MM.1S (cell line): ENCODE measurements at regions not wholly inside any gene's neighbourhood (a gene's known extent, or its start where the extent isn't known, plus 50 kb on each side); places are given as distances from the start of the nearest gene placed in this dataset.
"Not testable (repeated sequence)": the region's sequence is repeated elsewhere in the genome, so short reads cannot be mapped to it uniquely, and the experiment has no call there.

Experiments
- DNase-seq: peaks from one replicate; pipeline ENCODE4 v3.0.0-alpha.2; 2015
- H2AFZ ChIP-seq: fragments of 300-600 bp; sonication (generic); 2 replicates; pipeline ENCODE4 v1.6.0; 2016; ENCODE audit warnings: antibody characterized with exemption, low read length
- H3F3A ChIP-seq: fragments of 300-600 bp; sonication (generic); 2 replicates; pipeline ENCODE4 v1.6.1; 2016; ENCODE audit warnings: mild to moderate bottlenecking, antibody characterized with exemption, low read length, moderate library complexity, mixed read lengths; ENCODE audit not compliant: insufficient read depth
- H3K27ac ChIP-seq: fragments of 300-600 bp; sonication (generic); 2 replicates; pipeline ENCODE4 v1.5.1; 2016; ENCODE audit warnings: mild to moderate bottlenecking, low read length
- H3K27me3 ChIP-seq: fragments of 300-600 bp; sonication (generic); replicated peaks from 2 replicates; pipeline ENCODE4 v1.6.0; 2016; ENCODE audit warnings: low read length; ENCODE audit not compliant: insufficient read depth
- H3K36me3 ChIP-seq: fragments of 300-600 bp; sonication (generic); replicated peaks from 2 replicates; pipeline ENCODE4 v1.6.1; 2016; ENCODE audit warnings: mild to moderate bottlenecking, low read length, mixed read lengths; ENCODE audit not compliant: insufficient read depth
- H3K4me1 ChIP-seq: fragments of 300-600 bp; sonication (generic); 2 replicates; pipeline ENCODE4 v1.6.1; 2016; ENCODE audit warnings: low read length, mixed read lengths
- H3K4me2 ChIP-seq: fragments of 300-600 bp; sonication (generic); 2 replicates; pipeline ENCODE4 v1.6.0; 2016; ENCODE audit warnings: low read depth, low read length
- H3K4me3 ChIP-seq: fragments of 300-600 bp; sonication (generic); 2 replicates; pipeline ENCODE4 v1.5.1; 2016; ENCODE audit warnings: low read length, mixed read lengths
- H3K79me2 ChIP-seq: fragments of 300-600 bp; sonication (generic); 2 replicates; pipeline ENCODE4 v1.6.1; 2016; ENCODE audit warnings: mixed run types, low read length, mixed read lengths
- H3K9ac ChIP-seq: fragments of 300-600 bp; sonication (generic); 2 replicates; pipeline ENCODE4 v1.6.1; 2016; ENCODE audit warnings: low read length, mixed read lengths
- H3K9me2 ChIP-seq: fragments of 300-600 bp; sonication (generic); replicated peaks from 2 replicates; pipeline ENCODE4 v1.6.1; 2016; ENCODE audit warnings: mild to moderate bottlenecking, low read length, mixed read lengths; ENCODE audit not compliant: insufficient read depth
- H3K9me3 ChIP-seq: fragments of 300-600 bp; sonication (generic); replicated peaks from 2 replicates; pipeline ENCODE4 v1.6.1; 2016; ENCODE audit warnings: mild to moderate bottlenecking, low read length, mixed read lengths; ENCODE audit not compliant: insufficient read depth
- H4K20me1 ChIP-seq: fragments of 300-600 bp; sonication (generic); 2 replicates; pipeline ENCODE4 v1.6.1; 2016; ENCODE audit warnings: mild to moderate bottlenecking, low read length, moderate library complexity, mixed read lengths; ENCODE audit not compliant: insufficient read depth
- EZH2 ChIP-seq: fragments of 300-600 bp; sonication (generic); optimal IDR thresholded peaks from 2 replicates; pipeline ENCODE3; 2017; ENCODE audit warnings: low read depth, mild to moderate bottlenecking, antibody characterized with exemption, low read length, mixed read lengths
- EZH2phosphoT487 ChIP-seq: fragments of 300-600 bp; sonication (generic); IDR thresholded peaks from 2 replicates; pipeline ENCODE4 v1.6.1; 2018; ENCODE audit warnings: antibody characterized with exemption, low read length
- TF ChIP-seq, protein P1 (sequence below): fragments of 300-600 bp; sonication (generic); IDR thresholded peaks from 2 replicates; pipeline ENCODE4 v1.5.1; 2016; ENCODE audit warnings: antibody characterized with exemption, low read length, mixed read lengths

GRCh38 chr13:22893777-22894176, 287.0 kb upstream of the SGCG start:
- H3K4me3 ChIP-seq: no peak overlapping the region
- H3F3A ChIP-seq: no peaks in the 10 kb centered on the region
- H2AFZ ChIP-seq: no peak overlapping the region
- no peaks in the 10 kb centered on the region for H4K20me1 ChIP-seq
- no peaks in the 10 kb centered on the region for H3K9me2 ChIP-seq
- H3K27ac ChIP-seq: no peak overlapping the region
- H3K36me3 ChIP-seq: no peaks in the 10 kb centered on the region
- no peaks in the 10 kb centered on the region for H3K9me3 ChIP-seq
- no peak overlapping the region for H3K4me2 ChIP-seq
- no peak overlapping the region for H3K9ac ChIP-seq
- DNase-seq: no peak
- no peaks in the 10 kb centered on the region for H3K27me3 ChIP-seq
- no peaks in the 10 kb centered on the region for H3K4me1 ChIP-seq
- H3K79me2 ChIP-seq: no peaks in the 10 kb centered on the region
- TF ChIP-seq EZH2phosphoT487: no peak
- TF ChIP-seq, protein P1, sequence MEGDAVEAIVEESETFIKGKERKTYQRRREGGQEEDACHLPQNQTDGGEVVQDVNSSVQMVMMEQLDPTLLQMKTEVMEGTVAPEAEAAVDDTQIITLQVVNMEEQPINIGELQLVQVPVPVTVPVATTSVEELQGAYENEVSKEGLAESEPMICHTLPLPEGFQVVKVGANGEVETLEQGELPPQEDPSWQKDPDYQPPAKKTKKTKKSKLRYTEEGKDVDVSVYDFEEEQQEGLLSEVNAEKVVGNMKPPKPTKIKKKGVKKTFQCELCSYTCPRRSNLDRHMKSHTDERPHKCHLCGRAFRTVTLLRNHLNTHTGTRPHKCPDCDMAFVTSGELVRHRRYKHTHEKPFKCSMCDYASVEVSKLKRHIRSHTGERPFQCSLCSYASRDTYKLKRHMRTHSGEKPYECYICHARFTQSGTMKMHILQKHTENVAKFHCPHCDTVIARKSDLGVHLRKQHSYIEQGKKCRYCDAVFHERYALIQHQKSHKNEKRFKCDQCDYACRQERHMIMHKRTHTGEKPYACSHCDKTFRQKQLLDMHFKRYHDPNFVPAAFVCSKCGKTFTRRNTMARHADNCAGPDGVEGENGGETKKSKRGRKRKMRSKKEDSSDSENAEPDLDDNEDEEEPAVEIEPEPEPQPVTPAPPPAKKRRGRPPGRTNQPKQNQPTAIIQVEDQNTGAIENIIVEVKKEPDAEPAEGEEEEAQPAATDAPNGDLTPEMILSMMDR: no peak
- TF ChIP-seq EZH2: no peak

DNA sequence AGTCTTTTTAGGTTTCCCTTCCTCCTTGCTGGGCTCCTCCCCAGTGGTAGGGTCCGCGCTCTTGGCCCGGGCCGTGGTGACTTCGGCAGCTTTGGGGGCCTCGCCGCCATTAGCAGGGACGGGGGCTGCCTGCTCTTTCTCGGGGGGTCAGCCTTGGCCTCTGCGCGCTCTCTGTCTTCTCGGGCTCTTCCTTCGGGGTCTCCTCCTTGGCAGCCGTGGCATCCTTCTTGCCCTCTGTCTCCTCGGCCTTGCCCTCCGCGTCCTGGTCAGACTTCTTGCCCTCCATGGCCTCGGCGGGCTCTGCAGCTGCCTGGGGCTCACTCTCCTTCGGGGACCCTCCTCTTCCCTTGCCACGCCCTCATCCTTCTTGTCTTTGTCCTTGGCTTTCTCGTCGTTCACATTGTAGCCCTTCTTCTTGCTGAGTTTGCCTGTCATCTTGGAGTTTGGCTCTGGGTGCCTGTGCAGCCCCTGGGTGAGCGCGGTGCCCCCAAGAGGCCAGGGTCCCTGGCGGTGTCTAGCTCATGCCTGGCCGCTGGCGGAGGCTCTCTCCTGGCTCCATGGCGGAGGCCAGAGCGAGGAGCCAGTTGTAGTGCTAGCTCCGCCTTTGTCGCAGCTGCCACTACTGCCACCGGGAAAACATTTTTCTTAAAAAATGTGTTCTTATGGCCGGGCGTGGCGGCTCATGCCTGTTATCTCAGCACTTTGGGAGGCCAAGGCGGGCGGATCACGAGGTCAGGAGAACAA, 283.0 kb upstream of the SGCG start:
- no peak overlapping the region for H3K4me3 ChIP-seq
- no peaks in the 10 kb centered on the region for H3K4me1 ChIP-seq
- no peaks in the 10 kb centered on the region for H3K9me2 ChIP-seq
- no peak overlapping the region for H3K4me2 ChIP-seq
- H3F3A ChIP-seq: no peaks in the 10 kb centered on the region
- no peak overlapping the region for H3K27ac ChIP-seq
- no peaks in the 10 kb centered on the region for H3K79me2 ChIP-seq
- TF ChIP-seq EZH2 (no peak), EZH2phosphoT487 (no peak)
- TF ChIP-seq, protein P1: no peak
- no peak for DNase-seq
- H4K20me1 ChIP-seq: no peaks in the 10 kb centered on the region
- H3K9me3 ChIP-seq: no peaks in the 10 kb centered on the region
- no peak overlapping the region for H3K9ac ChIP-seq
- no peak overlapping the region for H2AFZ ChIP-seq
- H3K36me3 ChIP-seq: no peaks in the 10 kb centered on the region
- no peaks in the 10 kb centered on the region for H3K27me3 ChIP-seq

DNA sequence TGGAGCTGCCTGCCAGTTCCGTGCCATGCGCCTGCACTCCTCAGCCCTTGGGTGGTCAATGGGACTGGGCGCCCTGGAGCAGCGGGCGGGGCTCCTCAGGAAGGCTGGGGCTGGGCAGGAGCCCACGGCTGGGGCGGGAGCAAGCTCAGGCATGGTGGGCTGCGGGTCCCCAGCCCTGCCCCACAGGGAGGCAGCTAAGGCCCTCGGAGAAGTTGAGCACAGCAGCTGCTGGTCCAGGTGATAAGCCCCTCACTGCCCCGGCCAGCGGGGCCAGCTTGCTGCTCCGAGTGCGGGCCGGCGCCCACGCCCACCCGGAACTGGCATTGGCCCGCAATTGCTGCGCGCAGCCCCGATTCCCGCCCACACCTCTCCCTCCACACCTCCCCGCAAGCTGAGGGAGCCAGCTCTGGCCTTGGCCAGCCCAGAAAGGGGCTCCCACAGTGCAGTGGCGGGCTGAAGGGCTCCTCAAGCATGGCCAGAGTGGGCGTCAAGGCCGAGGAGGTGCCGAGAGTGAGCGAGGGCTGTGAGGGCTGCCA, 280.3 kb upstream of the SGCG start:
- H3K9me2 ChIP-seq, H3K79me2 ChIP-seq, H3K36me3 ChIP-seq, H3K27ac ChIP-seq, H3K4me2 ChIP-seq, H3K9me3 ChIP-seq, H3K27me3 ChIP-seq, H3K4me1 ChIP-seq, DNase-seq, H3K4me3 ChIP-seq, H3K9ac ChIP-seq, H4K20me1 ChIP-seq, H2AFZ ChIP-seq, H3F3A ChIP-seq: not testable (repeated sequence)

DNA sequence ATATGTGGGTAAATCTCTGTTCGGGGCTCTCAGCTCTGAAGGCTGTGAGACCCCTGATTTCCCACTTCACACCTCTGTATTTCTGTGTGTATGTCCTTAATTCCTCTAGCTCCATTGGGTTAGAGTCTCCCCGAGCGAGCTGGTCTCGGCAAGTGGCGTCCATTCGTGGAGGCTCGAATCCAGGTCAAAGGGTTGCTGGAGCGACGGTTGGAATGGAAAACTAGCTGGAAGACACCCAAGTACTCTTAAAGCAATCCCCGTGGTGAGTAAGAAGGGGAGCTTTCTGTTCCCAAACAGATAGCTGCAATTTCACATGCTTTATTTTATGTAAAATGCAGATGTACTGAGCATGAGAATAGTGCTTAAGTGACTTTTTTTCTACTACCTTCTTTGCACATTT, 277.5 kb upstream of the SGCG start:
- no peak overlapping the region for H3K4me3 ChIP-seq
- H4K20me1 ChIP-seq: no peaks in the 10 kb centered on the region
- H3K27me3 ChIP-seq: no peaks in the 10 kb centered on the region
- DNase-seq: no peak
- no peak overlapping the region for H3K27ac ChIP-seq
- H3K4me2 ChIP-seq: no peak overlapping the region
- no peaks in the 10 kb centered on the region for H3K79me2 ChIP-seq
- no peak overlapping the region for H2AFZ ChIP-seq
- no peaks in the 10 kb centered on the region for H3K9me2 ChIP-seq
- TF ChIP-seq, protein P1: no peak
- TF ChIP-seq EZH2: no peak
- TF ChIP-seq EZH2phosphoT487: no peak
- no peaks in the 10 kb centered on the region for H3K4me1 ChIP-seq
- H3K9me3 ChIP-seq: no peaks in the 10 kb centered on the region
- no peaks in the 10 kb centered on the region for H3F3A ChIP-seq
- H3K9ac ChIP-seq: no peak overlapping the region
- H3K36me3 ChIP-seq: no peaks in the 10 kb centered on the region
